GM23338 (cell line): ENCODE measurements at regions not wholly inside any gene's neighbourhood (a gene's known extent, or its start where the extent isn't known, plus 50 kb on each side); places are given as distances from the start of the nearest gene placed in this dataset.

Experiments used
- ATAC-seq: fragments of 200-7000 bp; cut with Tn5 transposase; 3 replicates; pipeline ENCODE4 v1.9.1; 2020
- DNase-seq: peaks from one replicate; pipeline ENCODE4 v3.0.0-alpha.2; 2015; ENCODE audit warnings: low spot score
- H2AFZ ChIP-seq: fragments of 200-600 bp; sonication (generic); 2 replicates; pipeline ENCODE4 v1.8.0; 2016; ENCODE audit warnings: antibody characterized with exemption, mild to moderate bottlenecking, moderate library complexity
- H3F3A ChIP-seq: fragments of 200-600 bp; sonication (generic); replicated peaks from 2 replicates; pipeline ENCODE4 v1.8.0; 2017; ENCODE audit warnings: antibody characterized with exemption, mixed run types, low read depth
- H3K27ac ChIP-seq: fragments of 200-600 bp; sonication (generic); 2 replicates; pipeline ENCODE4 v1.6.1; 2016; ENCODE audit warnings: low read depth
- H3K27me3 ChIP-seq: fragments of 200-600 bp; sonication (generic); 2 replicates; pipeline ENCODE4 v1.8.0; 2016; ENCODE audit warnings: mild to moderate bottlenecking, mixed run types, moderate library complexity; ENCODE audit not compliant: insufficient read depth
- H3K36me3 ChIP-seq: fragments of 200-600 bp; sonication (generic); 2 replicates; pipeline ENCODE4 v1.8.0; 2016; ENCODE audit warnings: mild to moderate bottlenecking; ENCODE audit not compliant: insufficient read depth
- H3K4me1 ChIP-seq: fragments of 200-600 bp; sonication (generic); 2 replicates; pipeline ENCODE4 v1.8.0; 2016; ENCODE audit warnings: mild to moderate bottlenecking, moderate library complexity; ENCODE audit not compliant: insufficient read depth
- H3K4me2 ChIP-seq: fragments of 200-600 bp; sonication (generic); 2 replicates; pipeline ENCODE4 v1.7.1; 2017; ENCODE audit warnings: mixed run types
- H3K4me3 ChIP-seq: fragments of 200-600 bp; sonication (generic); 2 replicates; pipeline ENCODE4 v1.6.1; 2016; ENCODE audit warnings: mixed run types
- H3K79me2 ChIP-seq: fragments of 200-600 bp; sonication (generic); replicated peaks from 2 replicates; pipeline ENCODE4 v1.8.0; 2017; ENCODE audit warnings: mild to moderate bottlenecking; ENCODE audit not compliant: insufficient read depth
- H3K9me2 ChIP-seq: fragments of 200-600 bp; sonication (generic); 2 replicates; pipeline ENCODE4 v1.8.0; 2017; ENCODE audit not compliant: insufficient read depth
- H4K20me1 ChIP-seq: fragments of 200-600 bp; sonication (generic); replicated peaks from 2 replicates; pipeline ENCODE4 v1.8.0; 2017; ENCODE audit warnings: mild to moderate bottlenecking; ENCODE audit not compliant: insufficient read depth
- H3K27ac Mint-ChIP-seq: 2 replicates; pipeline ENCODE4 v1.8.0; 2020; ENCODE audit warnings: inconsistent platforms, mild to moderate bottlenecking, moderate library complexity, mixed read lengths
- H3K27me3 Mint-ChIP-seq: 3 replicates; pipeline ENCODE4 v1.8.0; 2022; ENCODE audit warnings: low read depth, mild to moderate bottlenecking, moderate library complexity, mixed read lengths, inconsistent platforms; ENCODE audit not compliant: insufficient read depth, poor library complexity
- H3K36me3 Mint-ChIP-seq: 3 replicates; pipeline ENCODE4 v1.8.0; 2021; ENCODE audit warnings: low read depth, mild to moderate bottlenecking, inconsistent platforms, moderate library complexity, mixed read lengths
- H3K4me1 Mint-ChIP-seq: 3 replicates; pipeline ENCODE4 v1.8.0; 2020; ENCODE audit warnings: mild to moderate bottlenecking, inconsistent platforms, mixed read lengths
- H3K4me3 Mint-ChIP-seq: 3 replicates; pipeline ENCODE4 v1.8.0; 2021; ENCODE audit warnings: moderate library complexity, mild to moderate bottlenecking, inconsistent platforms, mixed read lengths
- H3K9me3 Mint-ChIP-seq: 3 replicates; pipeline ENCODE4 v1.8.0; 2020; ENCODE audit warnings: moderate library complexity, mild to moderate bottlenecking, inconsistent platforms, mixed read lengths
- CREB1 ChIP-seq: fragments of 250-450 bp; sonication (Bioruptor Pico); IDR thresholded peaks from 2 replicates; pipeline ENCODE4 v1.5.0; 2020; ENCODE audit warnings: low read depth, mild to moderate bottlenecking, moderate library complexity
- EZH2 ChIP-seq: fragments of 200-600 bp; sonication (generic); IDR thresholded peaks from one replicate; pipeline ENCODE4 v1.8.0; 2017; ENCODE audit warnings: antibody characterized with exemption, mild to moderate bottlenecking, low read depth; ENCODE audit not compliant: unreplicated experiment
- NANOG ChIP-seq: IDR thresholded peaks from 2 replicates; pipeline ENCODE4 v1.6.1; 2016; ENCODE audit warnings: antibody characterized with exemption, borderline replicate concordance
- REST ChIP-seq: IDR thresholded peaks from one replicate; pipeline ENCODE4 v1.6.1; 2018; ENCODE audit warnings: antibody characterized with exemption; ENCODE audit not compliant: unreplicated experiment
- STAT1 ChIP-seq: IDR thresholded peaks from one replicate; pipeline ENCODE4 v1.6.1; 2016; ENCODE audit warnings: antibody characterized with exemption; ENCODE audit not compliant: unreplicated experiment
- ZNF114 ChIP-seq: fragments of 250-450 bp; sonication (Bioruptor Pico); IDR thresholded peaks from 2 replicates; pipeline ENCODE4 v1.5.0; 2020; ENCODE audit warnings: mild to moderate bottlenecking, moderate library complexity

- TF ChIP-seq CREB1 (CRISPR knock-in tag) (no peak), REST (no peak), ZNF114 (no peak), STAT1 (no peak)
Observed at GRCh38 chr11:121711939-121712338, 259.2 kb upstream of the SORL1-AS1 start (continued).

- H2AFZ ChIP-seq = no peak overlapping the region
- peaks cover 5% of the 10 kb centered on the region; the same call in 1 of the 2 replicates for H3K9me2 ChIP-seq
- Mint-ChIP-seq H3K27ac (no peak overlapping the region), H3K27me3 (no peaks in the 10 kb centered on the region), H3K9me3 (no peaks in the 10 kb centered on the region), H3K4me3 (no peak overlapping the region), H3K4me1 (peaks cover 6% of the 10 kb centered on the region; the same call in 2 of the 3 replicates), H3K36me3 (no peaks in the 10 kb centered on the region)
- DNase-seq (no peak), ATAC-seq (no peak)
- no peak overlapping the region for H3K27ac ChIP-seq
- H3K4me2 ChIP-seq = no peak overlapping the region
- H3K79me2 ChIP-seq = no peaks in the 10 kb centered on the region
- H3K4me1 ChIP-seq = no peaks in the 10 kb centered on the region
- H3K4me3 ChIP-seq = no peak overlapping the region
- no peaks in the 10 kb centered on the region for H4K20me1 ChIP-seq
- no peaks in the 10 kb centered on the region for H3K36me3 ChIP-seq
- no peaks in the 10 kb centered on the region for H3K27me3 ChIP-seq
- no peak for TF ChIP-seq REST
- H3F3A ChIP-seq = no peaks in the 10 kb centered on the region
Observed at GRCh38 chr11:121711236-121711635, 258.5 kb upstream of the SORL1-AS1 start.

- H3K27ac ChIP-seq = no peak overlapping the region
- H3K27me3 ChIP-seq = no peaks in the 10 kb centered on the region
- H3K4me3 Mint-ChIP-seq = no peak overlapping the region
- H3K4me2 ChIP-seq = no peak overlapping the region
- H3K27ac Mint-ChIP-seq = no peak overlapping the region
- H3K79me2 ChIP-seq = no peaks in the 10 kb centered on the region
- no peaks in the 10 kb centered on the region for H3K4me1 ChIP-seq
- no peaks in the 10 kb centered on the region for H4K20me1 ChIP-seq
- H3K9me2 ChIP-seq = no peaks in the 10 kb centered on the region; the same call in 1 of the 2 replicates
- DNase-seq = no peak
- no peaks in the 10 kb centered on the region; the same call in 2 of the 3 replicates for H3K9me3 Mint-ChIP-seq
- no peak for ATAC-seq
- peaks cover 6% of the 10 kb centered on the region; the same call in 2 of the 3 replicates for H3K4me1 Mint-ChIP-seq
- H2AFZ ChIP-seq = no peak overlapping the region
- no peaks in the 10 kb centered on the region for H3K36me3 Mint-ChIP-seq
- H3K4me3 ChIP-seq = no peak overlapping the region
- no peaks in the 10 kb centered on the region for H3K27me3 Mint-ChIP-seq
- no peaks in the 10 kb centered on the region for H3K36me3 ChIP-seq
- no peaks in the 10 kb centered on the region for H3F3A ChIP-seq
- no peak for TF ChIP-seq NANOG
- TF ChIP-seq CREB1 (CRISPR knock-in tag) = no peak
- TF ChIP-seq EZH2 = no peak
- TF ChIP-seq STAT1 = no peak
Observed at GRCh38 chr11:121706884-121707420, 254.2 kb upstream of the SORL1-AS1 start.
